IPS-NIHi7 (cell line): ENCODE measurements at regions not wholly inside any gene's neighbourhood (a gene's known extent, or its start where the extent isn't known, plus 50 kb on each side); places are given as distances from the start of the nearest gene placed in this dataset.
A peak's percentile ranks its signal among the peaks of the same experiment; 100 is the strongest.

ENCODE experiments used
- DNase-seq: peaks from one replicate; pipeline ENCODE4 v3.0.0; 2012; ENCODE audit warnings: mixed read lengths; ENCODE audit errors: extremely low spot score

- DNase-seq = no peak
Observed at GRCh38 chr2:56613920-56614319, 430.1 kb downstream of the CCDC85A start.

DNA sequence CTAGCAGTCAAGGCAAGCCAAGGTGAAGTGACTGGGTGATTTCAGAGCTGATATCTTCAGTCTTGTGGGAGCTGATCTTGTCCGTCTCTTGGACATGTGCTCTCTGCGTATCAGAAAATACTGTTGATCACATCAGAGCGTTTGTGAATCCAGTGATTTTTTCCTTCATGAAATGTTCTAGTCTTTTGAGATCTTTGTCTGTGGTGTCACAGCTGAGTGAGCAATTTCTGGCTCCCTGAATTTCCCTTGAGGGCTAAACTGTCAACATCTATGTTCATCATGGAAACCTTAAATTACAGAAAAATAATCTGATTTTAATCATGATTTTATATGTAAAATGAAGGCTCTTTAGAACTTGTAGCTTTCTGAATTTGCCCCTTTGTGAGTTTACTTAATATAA is 432.0 kb downstream of the CCDC85A start:
- DNase-seq = no peak

- no peak for DNase-seq
Observed at GRCh38 chr2:56624181-56624580, 440.4 kb downstream of the CCDC85A start.

GRCh38 chr2:56626927-56627326 is 443.1 kb downstream of the CCDC85A start:
- no peak for DNase-seq

GRCh38 chr2:56630286-56630685 is 446.5 kb downstream of the CCDC85A start:
- DNase-seq = no peak

DNA sequence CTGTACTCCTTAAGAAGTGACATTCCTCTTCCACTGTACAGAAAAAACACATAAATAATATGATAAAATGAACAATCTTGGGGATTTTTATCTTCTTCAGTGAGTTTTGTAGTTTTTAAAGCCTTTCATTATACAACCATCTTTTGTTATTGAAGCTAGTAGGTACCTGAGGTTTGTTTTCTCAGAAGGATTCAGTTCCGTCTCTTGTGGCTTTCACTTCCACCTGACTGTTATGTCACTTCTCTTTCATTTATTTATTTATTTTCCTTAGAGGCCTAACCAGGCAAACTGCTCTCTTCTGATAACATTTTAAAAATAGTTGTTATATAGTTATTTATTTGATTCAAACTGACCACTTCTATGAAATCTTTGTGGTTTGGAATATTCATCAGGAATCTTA is 464.2 kb downstream of the CCDC85A start:
- no peak for DNase-seq

GRCh38 chr2:56648802-56649201 is 465.0 kb downstream of the CCDC85A start:
- no peak for DNase-seq

DNA sequence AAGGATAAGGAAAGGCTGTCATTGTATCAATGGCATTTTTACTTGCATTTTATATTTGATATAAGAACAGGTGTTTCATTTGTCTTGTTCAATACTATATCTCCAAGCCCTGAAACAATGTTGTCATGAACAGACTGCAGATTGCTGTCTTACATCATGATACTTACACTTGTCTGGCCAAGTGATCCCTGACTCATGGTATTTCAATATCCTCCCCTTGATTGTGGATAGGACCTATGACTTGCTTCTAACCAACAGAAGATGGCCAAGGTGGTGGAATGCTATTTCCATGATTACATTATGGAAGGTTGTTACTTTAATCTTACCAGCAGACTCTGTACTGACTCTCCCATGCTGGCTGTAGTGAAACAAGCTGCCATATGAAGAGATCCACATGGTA is 471.1 kb downstream of the CCDC85A start:
- no peak for DNase-seq

DNA sequence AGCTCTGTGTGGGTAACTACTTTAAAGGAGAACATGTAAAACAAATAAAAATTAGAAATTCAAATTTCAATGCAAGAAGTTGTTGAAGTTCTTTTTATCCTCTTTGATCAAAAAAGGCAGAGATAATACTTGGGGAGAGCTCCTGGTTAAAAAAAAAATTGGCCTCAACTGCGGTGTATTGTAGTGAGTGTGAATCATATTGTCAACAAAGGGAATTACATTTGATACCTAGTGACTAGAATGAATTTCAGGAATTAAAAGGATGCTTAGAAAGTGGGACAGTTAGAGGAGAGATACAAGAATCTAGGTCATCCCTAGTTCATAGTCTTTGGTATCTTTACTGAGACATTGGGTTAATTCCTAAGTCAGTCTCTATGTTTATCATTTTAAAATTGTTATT is 473.0 kb downstream of the CCDC85A start:
- no peak for DNase-seq

DNA sequence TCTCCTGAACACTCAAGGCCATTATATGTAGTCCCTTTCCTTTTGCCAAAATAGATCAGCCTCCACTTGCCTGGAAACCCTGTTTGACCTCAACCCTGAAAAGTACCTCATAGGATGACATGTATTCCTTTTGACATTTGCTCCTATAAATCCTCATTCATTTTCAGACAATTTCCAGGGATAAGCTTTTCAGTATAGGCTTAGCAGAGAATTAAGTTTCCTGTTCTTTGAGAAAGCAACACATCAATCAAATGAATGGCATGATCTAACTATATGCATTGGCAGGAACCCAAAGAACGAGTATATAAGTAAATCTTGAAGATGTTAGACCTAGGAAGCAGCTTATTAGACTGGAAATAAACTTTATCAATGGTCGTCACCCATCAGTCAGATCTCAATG is 483.0 kb downstream of the CCDC85A start:
- no peak for DNase-seq

DNA sequence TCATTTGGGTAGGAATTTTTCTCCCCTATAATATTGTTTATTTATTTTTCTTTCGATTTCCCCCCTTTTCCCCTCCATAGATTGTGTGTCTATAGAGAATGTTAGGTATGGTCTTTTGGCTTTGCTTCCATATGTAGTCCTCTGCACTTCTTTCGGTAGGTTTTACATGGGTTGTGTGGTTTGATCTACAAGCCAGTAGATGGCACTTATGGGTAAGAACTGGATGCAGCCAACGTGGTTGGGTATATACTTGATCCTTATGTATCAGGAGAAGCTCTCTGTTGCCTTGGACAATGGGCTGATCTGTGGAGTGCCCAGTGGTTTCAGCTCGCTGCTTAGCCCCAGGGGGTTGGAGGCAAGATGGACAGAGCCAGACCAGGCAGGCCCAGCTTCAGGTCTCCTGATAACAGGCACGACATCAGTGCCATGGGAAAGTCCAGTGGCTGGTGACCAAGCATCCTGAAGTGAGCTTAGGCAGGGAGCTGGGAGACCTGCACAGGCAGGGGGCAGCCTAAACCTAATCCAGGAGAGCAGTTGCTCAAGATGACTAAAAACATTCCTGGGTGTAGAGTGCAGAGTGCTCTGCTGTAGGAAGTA is 488.3 kb downstream of the CCDC85A start:
- DNase-seq = peak; percentile 16

- DNase-seq = no peak
Observed at GRCh38 chr2:56674084-56674483, 490.3 kb downstream of the CCDC85A start.

GRCh38 chr2:56676966-56677365 is 493.2 kb downstream of the CCDC85A start:
- no peak for DNase-seq

GRCh38 chr2:56680971-56681631 is 497.3 kb downstream of the CCDC85A start:
- no peak for DNase-seq

- DNase-seq = no peak
Observed at GRCh38 chr2:56681659-56682396, 498.0 kb downstream of the CCDC85A start.

DNA sequence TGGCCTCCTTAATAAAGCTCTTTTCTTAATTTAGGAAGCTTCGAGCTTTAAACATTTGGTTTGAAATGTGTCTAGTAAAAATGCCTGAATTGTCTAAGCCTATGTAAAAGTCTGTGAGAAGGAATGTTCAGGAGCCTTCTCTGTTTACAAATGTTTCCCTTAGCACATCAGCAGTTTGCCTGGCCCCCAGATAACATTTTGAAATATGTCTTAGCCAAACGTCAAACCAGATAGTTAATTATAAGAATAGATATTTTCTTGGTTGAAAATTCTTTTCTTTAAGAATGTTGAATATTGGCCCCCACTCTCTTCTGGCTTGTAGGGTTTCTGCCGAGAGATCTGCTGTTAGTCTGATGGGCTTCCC is 498.6 kb downstream of the CCDC85A start:
- DNase-seq = no peak

- no peak for DNase-seq
Observed at GRCh38 chr2:56684327-56684726, 500.5 kb downstream of the CCDC85A start.

- DNase-seq = no peak
Observed at GRCh38 chr2:56685205-56685604, 501.4 kb downstream of the CCDC85A start.

GRCh38 chr2:56687169-56687568 is 503.4 kb downstream of the CCDC85A start:
- no peak for DNase-seq

GRCh38 chr2:56688661-56689060 is 504.9 kb downstream of the CCDC85A start:
- no peak for DNase-seq

DNA sequence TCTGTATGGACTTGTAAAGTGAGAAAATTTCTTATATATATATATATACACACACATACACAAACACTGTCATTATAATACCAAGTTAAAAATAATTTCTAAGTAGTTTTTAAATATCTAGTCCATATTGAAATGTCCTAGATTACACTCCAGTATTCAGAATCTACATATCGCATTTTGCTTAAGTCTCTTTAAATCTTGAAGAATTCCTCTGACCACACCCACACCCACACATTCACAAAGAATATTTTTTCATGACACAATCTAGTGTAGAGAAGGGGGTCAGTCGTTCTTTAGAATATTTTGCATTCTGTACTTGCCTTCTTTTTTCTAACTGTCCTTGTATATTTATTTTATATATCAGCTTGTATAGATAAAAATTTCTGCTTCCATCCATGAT is 509.7 kb downstream of the CCDC85A start:
- no peak for DNase-seq

DNA sequence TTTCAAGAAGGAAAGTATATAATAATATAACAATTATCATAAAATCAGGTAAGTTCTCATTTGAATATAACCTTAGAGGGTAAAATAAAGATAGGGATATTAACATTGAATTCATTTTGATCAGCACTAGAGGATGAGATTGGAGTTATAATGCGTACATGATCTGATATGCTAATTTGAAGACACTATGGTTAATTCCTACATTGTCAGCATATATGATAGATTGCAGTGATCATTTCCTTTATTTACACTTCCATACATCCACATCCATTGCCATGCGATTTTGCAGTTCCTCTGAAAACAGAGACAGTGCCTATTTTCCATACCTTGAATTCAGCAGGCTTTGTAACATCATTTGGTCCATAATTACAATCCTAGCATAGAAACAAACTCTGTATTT is 519.2 kb downstream of the CCDC85A start:
- no peak for DNase-seq

GRCh38 chr2:56705713-56706112 is 521.9 kb downstream of the CCDC85A start:
- no peak for DNase-seq
